ENCODE measurements at regions not wholly inside any gene's neighbourhood (a gene's known extent, or its start where the extent isn't known, plus 50 kb on each side); places are given as distances from the start of the nearest gene placed in this dataset.

DNA sequence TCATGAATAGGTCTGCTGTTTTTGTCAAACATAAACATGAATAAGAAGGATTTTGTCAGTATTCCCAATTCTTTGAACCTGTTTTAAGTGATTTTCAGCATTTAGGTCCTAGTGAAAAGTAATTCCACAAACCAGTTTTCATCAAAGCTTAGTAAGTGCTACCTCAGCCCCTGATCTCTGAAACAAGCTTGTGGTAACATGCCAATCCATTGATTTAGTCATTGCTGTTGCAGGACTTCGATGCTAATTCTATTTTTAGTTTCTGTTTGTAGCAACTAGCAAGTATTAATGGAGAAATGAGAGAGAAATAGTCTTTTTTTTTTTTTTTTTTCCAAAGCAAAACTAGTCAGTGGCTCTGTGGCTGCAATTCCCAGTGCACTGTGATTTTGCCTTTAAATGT lies 91.4 kb downstream of the JRKL start:
- TF ChIP-seq EZH2phosphoT487 (IDR thresholded peaks at IDR 0.05; ENCODE audit: borderline replicate concordance, low read length) (no peak), EZH2 (IDR thresholded peaks at IDR 0.05; ENCODE audit: low read length, unreplicated experiment) (no peak)
- TF ChIP-seq, protein P1, sequence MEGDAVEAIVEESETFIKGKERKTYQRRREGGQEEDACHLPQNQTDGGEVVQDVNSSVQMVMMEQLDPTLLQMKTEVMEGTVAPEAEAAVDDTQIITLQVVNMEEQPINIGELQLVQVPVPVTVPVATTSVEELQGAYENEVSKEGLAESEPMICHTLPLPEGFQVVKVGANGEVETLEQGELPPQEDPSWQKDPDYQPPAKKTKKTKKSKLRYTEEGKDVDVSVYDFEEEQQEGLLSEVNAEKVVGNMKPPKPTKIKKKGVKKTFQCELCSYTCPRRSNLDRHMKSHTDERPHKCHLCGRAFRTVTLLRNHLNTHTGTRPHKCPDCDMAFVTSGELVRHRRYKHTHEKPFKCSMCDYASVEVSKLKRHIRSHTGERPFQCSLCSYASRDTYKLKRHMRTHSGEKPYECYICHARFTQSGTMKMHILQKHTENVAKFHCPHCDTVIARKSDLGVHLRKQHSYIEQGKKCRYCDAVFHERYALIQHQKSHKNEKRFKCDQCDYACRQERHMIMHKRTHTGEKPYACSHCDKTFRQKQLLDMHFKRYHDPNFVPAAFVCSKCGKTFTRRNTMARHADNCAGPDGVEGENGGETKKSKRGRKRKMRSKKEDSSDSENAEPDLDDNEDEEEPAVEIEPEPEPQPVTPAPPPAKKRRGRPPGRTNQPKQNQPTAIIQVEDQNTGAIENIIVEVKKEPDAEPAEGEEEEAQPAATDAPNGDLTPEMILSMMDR (conservative IDR thresholded peaks at IDR 0.05; ENCODE audit: low read depth, low read length) = no peak
- no peaks in the 10 kb centered on the region for H3K9me3 ChIP-seq (ENCODE audit: low read length)
- no peaks in the 10 kb centered on the region for H3F3A ChIP-seq (ENCODE audit: low read length, unreplicated experiment)
- H3K9ac ChIP-seq (ENCODE audit: low read length) = no peak overlapping the region
- no peak overlapping the region for H3K4me2 ChIP-seq (ENCODE audit: low read length)
- ATAC-seq = no peak
- H4K20me1 ChIP-seq (ENCODE audit: low read length) = no peaks in the 10 kb centered on the region
- intact Hi-C loops (cut with micrococcal nuclease) = no loop called here
- ChIA-PET CTCF (no interaction called here), POLR2A (ENCODE audit: unreplicated experiment) (no interaction called here)
- H3K4me3 ChIP-seq (ENCODE audit: low read length) = no peak overlapping the region
- 0 out of 2 replicates have a peak overlapping the region, but pooled peaks have one; percentile 9 for H2AFZ ChIP-seq (ENCODE audit: low read length)
- H3K27ac ChIP-seq (ENCODE audit: low read length) = no peak overlapping the region
- no peaks in the 10 kb centered on the region for H3K4me1 ChIP-seq (ENCODE audit: insufficient read depth, low read length)
- H3K79me2 ChIP-seq (ENCODE audit: low read length) = no peaks in the 10 kb centered on the region
- H3K9me2 ChIP-seq (replicated peaks; ENCODE audit: low read length) = 0 out of 2 replicates have a peak, but pooled peaks cover 3% of the 10 kb centered on the region
- no peaks in the 10 kb centered on the region for H3K36me3 ChIP-seq (ENCODE audit: low read depth, low read length)
- no TSS peak for BruUV-seq (replicated peaks)
- DNase-seq = no peak
- H3K27me3 ChIP-seq (ENCODE audit: low read length) = no peaks in the 10 kb centered on the region

DNA sequence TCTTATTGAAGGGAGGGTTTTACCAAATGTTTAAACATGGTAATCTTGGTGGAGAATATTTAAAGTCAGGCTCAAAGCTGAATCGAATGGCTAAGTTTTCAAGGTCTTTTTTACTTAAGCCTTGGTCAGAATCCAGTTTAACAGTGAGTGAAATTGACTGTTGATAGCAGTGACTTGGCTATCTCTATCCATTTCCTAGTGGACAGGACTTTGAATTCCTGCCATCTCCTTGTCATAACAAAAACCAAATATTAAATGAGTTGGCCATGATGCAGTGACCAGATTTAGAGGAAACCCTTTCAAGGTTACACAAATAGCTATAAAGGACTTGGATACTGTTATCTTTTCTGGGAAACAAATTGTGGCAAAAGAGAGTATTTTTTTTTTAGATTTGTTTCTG lies 92.0 kb downstream of the JRKL start:
- BruUV-seq (replicated peaks) = no TSS peak
- CTCF ChIA-PET = interaction anchor here (0.8 kb wide), 1 partner anchor 315 kb away, joined by 4 read pairs; no protein-coding TSS in a partner anchor
- Histone ChIP-seq H3K4me2 (ENCODE audit: low read length) (no peak overlapping the region), H3K79me2 (ENCODE audit: low read length) (no peaks in the 10 kb centered on the region), H3K36me3 (ENCODE audit: low read depth, low read length) (no peaks in the 10 kb centered on the region), H3F3A (ENCODE audit: low read length, unreplicated experiment) (no peaks in the 10 kb centered on the region), H3K9ac (ENCODE audit: low read length) (no peak overlapping the region), H3K4me3 (ENCODE audit: low read length) (no peak overlapping the region), H3K4me1 (ENCODE audit: insufficient read depth, low read length) (peaks cover 1% of the 10 kb centered on the region), H4K20me1 (ENCODE audit: low read length) (no peaks in the 10 kb centered on the region), H3K9me2 (replicated peaks; ENCODE audit: low read length) (0 out of 2 replicates have a peak, but pooled peaks cover 3% of the 10 kb centered on the region), H3K9me3 (ENCODE audit: low read length) (no peaks in the 10 kb centered on the region), H3K27me3 (ENCODE audit: low read length) (no peaks in the 10 kb centered on the region), H3K27ac (ENCODE audit: low read length) (no peak overlapping the region), H2AFZ (ENCODE audit: low read length) (no peak overlapping the region)
- intact Hi-C loops (cut with micrococcal nuclease) = no loop called here
- no peak for DNase-seq
- no peak for ATAC-seq
- POLR2A ChIA-PET (ENCODE audit: unreplicated experiment) = no interaction called here
- TF ChIP-seq EZH2 (IDR thresholded peaks at IDR 0.05; ENCODE audit: low read length, unreplicated experiment) (no peak), EZH2phosphoT487 (IDR thresholded peaks at IDR 0.05; ENCODE audit: borderline replicate concordance, low read length) (no peak)
- TF ChIP-seq, protein P1 (conservative IDR thresholded peaks at IDR 0.05; ENCODE audit: low read depth, low read length) = no peak

DNA sequence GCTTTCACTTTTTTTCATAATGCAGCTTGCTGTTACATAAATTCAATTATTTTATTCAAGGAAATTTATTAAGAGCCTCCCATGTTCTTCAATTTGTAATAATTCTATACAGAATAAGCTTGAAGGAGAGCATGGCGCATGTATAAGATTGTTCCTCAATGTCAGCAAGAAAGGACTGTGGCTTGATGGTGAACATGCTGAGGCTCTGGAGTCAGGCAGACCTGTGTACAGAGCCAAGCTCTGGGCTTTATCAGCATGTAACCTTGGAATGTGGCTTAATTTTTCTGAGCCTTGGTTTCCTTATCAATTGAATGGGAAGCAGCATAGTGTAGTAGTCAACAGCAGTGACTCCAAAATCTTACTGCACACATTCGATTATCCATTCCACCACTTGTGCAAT lies 92.4 kb downstream of the JRKL start:
- H3K36me3 ChIP-seq (ENCODE audit: low read depth, low read length) = no peaks in the 10 kb centered on the region
- TF ChIP-seq EZH2phosphoT487 (IDR thresholded peaks at IDR 0.05; ENCODE audit: borderline replicate concordance, low read length) (no peak), EZH2 (IDR thresholded peaks at IDR 0.05; ENCODE audit: low read length, unreplicated experiment) (no peak)
- TF ChIP-seq, protein P1 (conservative IDR thresholded peaks at IDR 0.05; ENCODE audit: low read depth, low read length) = no peak
- H4K20me1 ChIP-seq (ENCODE audit: low read length) = no peaks in the 10 kb centered on the region
- CTCF ChIA-PET = interaction anchor here (0.8 kb wide), 1 partner anchor 314 kb away, joined by 4 read pairs; no protein-coding TSS in a partner anchor
- no peak overlapping the region for H2AFZ ChIP-seq (ENCODE audit: low read length)
- intact Hi-C loops (cut with micrococcal nuclease) = no loop called here
- ATAC-seq = no peak
- H3K27ac ChIP-seq (ENCODE audit: low read length) = no peak overlapping the region
- 0 out of 2 replicates have a peak, but pooled peaks cover 3% of the 10 kb centered on the region for H3K9me2 ChIP-seq (replicated peaks; ENCODE audit: low read length)
- no peak overlapping the region for H3K9ac ChIP-seq (ENCODE audit: low read length)
- no peaks in the 10 kb centered on the region for H3K79me2 ChIP-seq (ENCODE audit: low read length)
- H3K27me3 ChIP-seq (ENCODE audit: low read length) = no peaks in the 10 kb centered on the region
- H3K4me2 ChIP-seq (ENCODE audit: low read length) = no peak overlapping the region
- H3K4me3 ChIP-seq (ENCODE audit: low read length) = no peak overlapping the region
- DNase-seq = no peak
- no peaks in the 10 kb centered on the region for H3F3A ChIP-seq (ENCODE audit: low read length, unreplicated experiment)
- peaks cover 6% of the 10 kb centered on the region for H3K4me1 ChIP-seq (ENCODE audit: insufficient read depth, low read length)
- no peaks in the 10 kb centered on the region for H3K9me3 ChIP-seq (ENCODE audit: low read length)
- POLR2A ChIA-PET (ENCODE audit: unreplicated experiment) = no interaction called here
- BruUV-seq (replicated peaks) = no TSS peak
